Omental fat pad (tissue), 3 donors: ENCODE measurements at regions not wholly inside any gene's neighbourhood (a gene's known extent, or its start where the extent isn't known, plus 50 kb on each side); places are given as distances from the start of the nearest gene placed in this dataset.

Source experiments
- ATAC-seq: fragments of 150-250 bp; one replicate; pipeline ENCODE4 v1.9.1; 2016; ENCODE audit warnings: mild to moderate bottlenecking, moderate library complexity; ENCODE audit not compliant: low FRiP score
- DNase-seq: peaks from one replicate; pipeline ENCODE4 v3.0.0-alpha.2; 2019; ENCODE audit warnings: low spot score
- TF ChIP-seq, protein P1 (sequence below), 3 donors: fragments of 450-650 bp; IDR thresholded peaks; one replicate each; pipeline ENCODE4 v1.5.1; 2016 to 2017; ENCODE audit warnings: antibody characterized with exemption in 3 of 3, mild to moderate bottlenecking in 3 of 3, moderate library complexity in 2 of 3

DNA sequence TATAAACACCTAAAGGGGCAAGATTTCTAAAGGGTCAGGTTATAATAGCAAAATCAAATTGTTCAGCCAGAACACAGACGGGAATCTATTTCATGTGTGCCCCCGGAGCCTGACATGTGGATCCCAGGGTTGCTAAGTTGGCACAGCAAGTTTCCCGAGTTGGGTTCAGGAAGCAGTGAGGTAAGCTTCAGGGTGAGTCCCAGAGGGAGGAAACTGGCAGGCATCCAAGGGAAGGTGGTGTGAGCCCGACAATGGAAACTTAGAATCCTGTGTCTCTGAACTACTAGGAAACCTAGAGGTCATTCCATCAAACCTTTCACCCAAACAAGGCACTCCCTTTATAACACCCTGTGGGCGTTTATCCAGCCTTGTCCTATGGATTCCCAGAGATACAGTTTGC lies 98.4 kb downstream of the ADRB2 start:
- DNase-seq = no peak
- ATAC-seq = no peak
- TF ChIP-seq, protein P1, sequence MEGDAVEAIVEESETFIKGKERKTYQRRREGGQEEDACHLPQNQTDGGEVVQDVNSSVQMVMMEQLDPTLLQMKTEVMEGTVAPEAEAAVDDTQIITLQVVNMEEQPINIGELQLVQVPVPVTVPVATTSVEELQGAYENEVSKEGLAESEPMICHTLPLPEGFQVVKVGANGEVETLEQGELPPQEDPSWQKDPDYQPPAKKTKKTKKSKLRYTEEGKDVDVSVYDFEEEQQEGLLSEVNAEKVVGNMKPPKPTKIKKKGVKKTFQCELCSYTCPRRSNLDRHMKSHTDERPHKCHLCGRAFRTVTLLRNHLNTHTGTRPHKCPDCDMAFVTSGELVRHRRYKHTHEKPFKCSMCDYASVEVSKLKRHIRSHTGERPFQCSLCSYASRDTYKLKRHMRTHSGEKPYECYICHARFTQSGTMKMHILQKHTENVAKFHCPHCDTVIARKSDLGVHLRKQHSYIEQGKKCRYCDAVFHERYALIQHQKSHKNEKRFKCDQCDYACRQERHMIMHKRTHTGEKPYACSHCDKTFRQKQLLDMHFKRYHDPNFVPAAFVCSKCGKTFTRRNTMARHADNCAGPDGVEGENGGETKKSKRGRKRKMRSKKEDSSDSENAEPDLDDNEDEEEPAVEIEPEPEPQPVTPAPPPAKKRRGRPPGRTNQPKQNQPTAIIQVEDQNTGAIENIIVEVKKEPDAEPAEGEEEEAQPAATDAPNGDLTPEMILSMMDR (IDR thresholded peaks at IDR 0.05) = no peak

DNA sequence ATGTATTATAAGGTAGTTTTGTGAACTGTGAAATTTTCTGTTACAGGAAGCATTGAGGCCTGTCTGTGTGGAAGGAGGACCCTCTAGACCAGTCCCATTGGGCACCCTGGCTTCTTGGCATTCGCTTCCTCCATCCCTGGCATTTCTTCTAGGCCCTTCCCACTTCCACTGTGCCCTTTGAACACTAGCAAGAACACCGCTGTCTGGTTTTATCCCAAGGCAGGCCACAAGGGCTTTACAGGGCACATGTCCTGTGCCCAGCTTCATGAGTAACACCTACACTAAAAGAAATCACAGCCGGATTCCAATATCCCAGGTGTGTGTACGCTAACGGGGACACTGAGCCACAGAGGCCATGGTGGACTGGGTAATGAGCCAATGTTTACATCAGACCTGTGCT lies 99.8 kb downstream of the ADRB2 start:
- TF ChIP-seq, protein P1 (IDR thresholded peaks at IDR 0.05) = no peak
- DNase-seq (no peak), ATAC-seq (no peak)

DNA sequence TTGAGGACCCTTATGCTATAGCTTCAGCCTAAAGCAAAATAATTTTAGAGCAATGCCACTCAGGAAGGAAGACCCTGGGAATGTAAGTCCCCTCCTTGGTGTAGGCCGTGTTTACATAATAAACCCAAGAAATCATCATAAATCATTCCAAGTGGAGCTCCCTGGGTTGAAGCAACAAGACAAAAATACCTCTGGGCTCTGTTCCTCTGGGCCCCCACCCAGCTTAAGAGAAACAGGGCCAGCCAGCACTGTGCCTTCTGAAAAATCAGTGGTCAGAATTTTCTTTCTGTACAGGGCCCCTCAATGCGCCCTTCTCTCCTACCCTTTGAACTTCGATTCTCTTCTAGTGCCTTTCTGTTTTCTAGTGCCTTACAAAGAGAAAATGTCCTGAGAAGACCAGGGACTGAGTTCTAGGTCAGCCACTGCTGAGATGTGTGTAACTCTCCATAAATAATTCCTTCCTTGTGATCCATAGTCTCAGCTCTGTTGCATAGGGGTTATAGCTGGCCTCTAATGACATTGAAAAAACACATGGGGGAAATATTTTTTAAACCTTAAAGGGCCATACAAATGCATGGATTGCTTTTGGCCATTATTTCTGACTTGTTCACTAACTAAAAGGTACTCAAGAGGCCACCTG lies 101.0 kb downstream of the ADRB2 start:
- ATAC-seq (no peak), DNase-seq (no peak)
- TF ChIP-seq, protein P1 (IDR thresholded peaks at IDR 0.05) = no peak

DNA sequence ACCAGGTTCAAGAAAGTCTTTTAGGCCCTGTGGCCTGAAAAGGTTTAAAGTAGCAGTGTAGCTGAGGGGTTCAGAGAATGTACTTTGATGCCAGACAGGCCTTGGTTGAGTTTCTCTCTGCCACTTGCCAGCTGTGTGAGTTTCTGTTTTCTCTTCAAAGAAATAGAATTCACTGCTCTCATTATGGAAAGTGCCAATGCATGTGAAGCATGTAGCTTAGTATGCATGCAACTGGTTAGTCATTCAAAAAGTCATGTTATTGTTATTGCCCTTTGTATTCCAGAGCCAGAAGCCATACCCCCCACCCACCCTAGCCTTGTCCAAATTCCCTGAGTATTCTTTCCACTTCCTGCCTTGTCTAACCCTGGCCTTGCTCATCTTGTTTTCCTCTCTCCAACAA lies 101.7 kb downstream of the ADRB2 start:
- TF ChIP-seq, protein P1 (IDR thresholded peaks at IDR 0.05) = no peak
- DNase-seq = no peak
- ATAC-seq = no peak

DNA sequence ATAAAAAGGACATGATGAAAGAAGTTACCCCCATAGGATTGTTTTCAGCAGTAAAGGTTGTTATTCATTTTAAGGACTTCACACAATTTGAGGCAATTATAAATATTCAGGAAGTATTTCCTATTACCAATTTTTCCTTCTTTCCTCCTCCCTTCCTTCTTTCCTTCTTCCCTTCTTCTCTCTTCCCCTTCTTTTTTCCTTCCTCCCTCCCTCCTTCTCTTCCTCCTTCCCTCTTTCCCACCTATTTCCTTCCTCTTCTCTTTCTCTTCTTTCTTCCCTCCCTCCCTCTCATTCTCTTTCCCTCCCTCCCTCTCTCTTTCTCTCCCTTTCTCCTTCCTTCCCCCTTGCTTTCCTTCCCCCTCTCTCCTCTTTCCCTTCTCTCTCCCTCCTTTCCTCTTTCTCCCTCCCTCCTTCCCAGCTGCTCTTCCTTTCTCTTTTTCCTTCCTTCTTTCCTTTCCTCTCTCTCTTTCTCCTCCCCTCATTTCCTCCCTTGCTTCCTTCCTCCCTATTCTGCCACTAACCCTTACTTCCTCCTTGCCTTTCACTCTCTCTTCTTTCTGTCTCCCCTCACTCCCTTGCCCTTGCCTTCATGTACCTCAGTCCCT lies 105.1 kb downstream of the ADRB2 start:
- no peak for ATAC-seq
- no peak for DNase-seq
- TF ChIP-seq, protein P1 (IDR thresholded peaks at IDR 0.05) = no peak

DNA sequence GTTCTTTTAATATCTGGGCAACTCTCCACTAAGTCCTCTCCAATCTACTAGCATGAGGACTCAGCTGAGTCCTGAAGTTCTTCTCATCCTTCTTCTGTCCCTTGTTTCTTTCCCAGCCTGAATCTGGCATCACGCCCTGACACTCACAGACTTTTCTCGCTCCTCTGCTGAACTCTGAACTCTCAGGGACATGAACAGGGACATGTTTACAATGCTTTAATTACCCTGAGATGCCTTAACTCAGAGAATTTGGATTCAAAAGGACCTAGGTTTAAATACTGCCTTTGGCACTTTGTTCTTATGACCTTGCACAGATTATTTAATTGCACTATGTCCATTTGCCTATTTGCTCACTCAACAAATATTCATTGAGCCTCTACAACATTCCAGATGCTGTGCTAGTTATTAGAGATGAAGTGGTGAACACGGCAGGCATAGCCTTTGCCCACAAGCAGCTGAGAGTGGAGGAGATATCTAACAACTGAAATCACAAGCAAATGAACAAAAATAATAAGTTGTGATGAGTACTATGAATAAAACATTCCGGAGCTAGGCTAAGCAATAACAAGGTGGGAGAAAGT lies 106.0 kb downstream of the ADRB2 start:
- ATAC-seq = no peak
- TF ChIP-seq, protein P1 (IDR thresholded peaks at IDR 0.05) = no peak
- no peak for DNase-seq
